Psoas muscle (tissue), 7 donors: ENCODE measurements at regions not wholly inside any gene's neighbourhood (a gene's known extent, or its start where the extent isn't known, plus 50 kb on each side); places are given as distances from the start of the nearest gene placed in this dataset.

Source experiments
- ATAC-seq, 4 donors: fragments of 200-7000 bp; cut with Tn5 transposase; one replicate each; pipeline ENCODE4 v1.9.1; 2020; ENCODE audit warnings: moderate library complexity in 3 of 4, mild to moderate bottlenecking in 2 of 4
- DNase-seq, 2 donors: peaks; one replicate each; pipeline ENCODE4 v3.0.0-alpha.2; 2020
- H3K27ac ChIP-seq: fragments of 200-600 bp; one replicate; pipeline ENCODE4 v1.8.0; 2022
- H3K27me3 ChIP-seq, 3 donors: fragments of 200-600 bp in 1 of 3; one replicate each; pipeline versions ENCODE4 v1.6.1 to v1.8.0; 2013 to 2022; ENCODE audit warnings: low read length in 2 of 3, mild to moderate bottlenecking in 2 of 3, moderate library complexity in 1 of 3; ENCODE audit not compliant: insufficient read depth in 3 of 3
- H3K36me3 ChIP-seq, 2 donors: fragments of 200-600 bp in 1 of 2; one replicate each; pipeline versions ENCODE4 v1.6.1 to v1.8.0; 2013 to 2022; ENCODE audit warnings: low read depth in 1 of 2, mild to moderate bottlenecking in 1 of 2, moderate library complexity in 1 of 2; ENCODE audit not compliant: insufficient read depth in 1 of 2
- H3K4me1 ChIP-seq: fragments of 200-600 bp; one replicate; pipeline ENCODE4 v1.8.0; 2022
- H3K4me3 ChIP-seq: fragments of 200-600 bp; one replicate; pipeline ENCODE4 v1.8.0; 2022; ENCODE audit warnings: mild to moderate bottlenecking
- H3K9me3 ChIP-seq: fragments of 200-600 bp; one replicate; pipeline ENCODE4 v1.8.0; 2022
- CTCF ChIP-seq: fragments of 200-600 bp; IDR thresholded peaks from one replicate; pipeline ENCODE4 v1.8.0; 2022; ENCODE audit warnings: antibody characterized with exemption
- WGBS, 3 donors: extraction: QIAGEN DNeasy Blood & Tissue Kit; methylation state at CpG; one replicate each; pipeline versions ENCODE4 v1.1.6 to v1.1.7; 2013; 5-methylcytosine and 5-hydroxymethylcytosine counted together
- intact Hi-C, 2 donors: fragments of 100-400 bp; cut with DNase I; formaldehyde crosslinking; loops; one replicate each; pipeline versions ENCODE4 v1.11.0 to v1.14.2; 2022
- donor health status: healthy with polysubstance abuse.
- donor health status: DM: no; HTN: no; CAD: no; lungs with moderate emphysema.
- donor health status: Bipolar disorder and iron deficiency.
- donor health status: healthy.
- donor health status: DM: yes; HTN: yes; CAD: no.
- donor health status: DM: no; HTN: no; CAD: no.
- donor health status: DM: yes; HTN: yes; CAD: no.

GRCh38 chr15:101590785-101591184 lies 61.4 kb downstream of the TM2D3 start:
- H3K4me1 ChIP-seq = no peaks in the 10 kb centered on the region
- no peaks in the 10 kb centered on the region for H3K9me3 ChIP-seq
- TF ChIP-seq CTCF = no peak
- intact Hi-C loops = no loop called here
- 78 to 87% (median 80%) methylated on average over 3 of the region's 3 CpGs for WGBS, 3 donors
- H3K36me3 ChIP-seq = no peaks in the 10 kb centered on the region
- H3K4me3 ChIP-seq = no peak overlapping the region
- DNase-seq (no peak), ATAC-seq (no peak)
- H3K27me3 ChIP-seq = no peaks in the 10 kb centered on the region
- no peak overlapping the region for H3K27ac ChIP-seq

- Histone ChIP-seq H3K36me3 (no peaks in the 10 kb centered on the region), H3K9me3 (no peaks in the 10 kb centered on the region), H3K4me3 (no peak overlapping the region), H3K4me1 (no peaks in the 10 kb centered on the region), H3K27me3 (peaks cover 0 to 3% (median 0%) of the 10 kb centered on the region in 3 donors), H3K27ac (no peak overlapping the region)
- DNase-seq = no peak
- ATAC-seq = no peak
- no peak for TF ChIP-seq CTCF
- intact Hi-C loops = no loop called here
Measured at GRCh38 chr15:101583284-101583683, 68.9 kb downstream of the TM2D3 start.

GRCh38 chr15:101580431-101580830 lies 71.8 kb downstream of the TM2D3 start:
- no peak for TF ChIP-seq CTCF
- Histone ChIP-seq H3K9me3 (no peaks in the 10 kb centered on the region), H3K27me3 (peaks cover 0 to 5% (median 3%) of the 10 kb centered on the region in 3 donors), H3K36me3 (no peaks in the 10 kb centered on the region), H3K4me1 (no peaks in the 10 kb centered on the region), H3K4me3 (no peak overlapping the region), H3K27ac (no peak overlapping the region)
- WGBS, 3 donors = 64 to 71% (median 69%) methylated on average over 11 of the region's 11 CpGs
- ATAC-seq (no peak), DNase-seq (no peak)
- intact Hi-C loops = no loop called here

- DNase-seq (no peak), ATAC-seq (peak in 3 of 4 donors; percentile 33 to 58 (median 43))
- TF ChIP-seq CTCF = no peak
- Histone ChIP-seq H3K9me3 (no peaks in the 10 kb centered on the region), H3K4me3 (no peak overlapping the region), H3K27ac (no peak overlapping the region), H3K27me3 (peaks cover 0 to 5% (median 3%) of the 10 kb centered on the region in 3 donors), H3K4me1 (no peaks in the 10 kb centered on the region), H3K36me3 (no peaks in the 10 kb centered on the region)
- WGBS, 3 donors = 50 to 56% (median 55%) methylated on average over 8 of the region's 8 CpGs
- intact Hi-C loops = loop anchor here in 1 of 2 donors (5.0 kb wide), 1 partner anchor 277 kb away; no protein-coding TSS in a partner anchor
Measured at GRCh38 chr15:101579631-101580163, 72.5 kb downstream of the TM2D3 start.

GRCh38 chr15:101578443-101578894 lies 73.7 kb downstream of the TM2D3 start:
- ATAC-seq (peak in 3 of 4 donors; percentile 78 to 84 (median 82)), DNase-seq (peak in 1 of 2 donors; percentile 40)
- 44 to 56% (median 48%) methylated on average over 8 to 10 of the region's 10 CpGs for WGBS, 3 donors
- peaks cover 0 to 5% (median 3%) of the 10 kb centered on the region in 3 donors for H3K27me3 ChIP-seq
- H3K27ac ChIP-seq = no peak overlapping the region
- H3K36me3 ChIP-seq = no peaks in the 10 kb centered on the region
- intact Hi-C loops = loop anchor here in 1 of 2 donors (5.0 kb wide), 1 partner anchor 276 kb away; no protein-coding TSS in a partner anchor
- TF ChIP-seq CTCF = peak; percentile 51
- H3K4me1 ChIP-seq = no peaks in the 10 kb centered on the region
- H3K4me3 ChIP-seq = no peak overlapping the region
- no peaks in the 10 kb centered on the region for H3K9me3 ChIP-seq
